HepG2 (cell line): ENCODE measurements at regions not wholly inside any gene's neighbourhood (a gene's known extent, or its start where the extent isn't known, plus 50 kb on each side); places are given as distances from the start of the nearest gene placed in this dataset.

ENCODE experiments used
- ATAC-seq: fragments of 200-7000 bp; cut with Tn5 transposase; 3 replicates; pipeline ENCODE4 v1.9.1; 2020; ENCODE audit warnings: mild to moderate bottlenecking, moderate library complexity
- BruUV-seq: library from RNA; stranded (reverse); fragments of 400-500 nt; replicated peaks from 2 replicates; lab custom pipeline; 2021; lab: Mats Ljungman, UMichigan
- CTCF ChIA-PET: fragments of 300-600 bp; formaldehyde crosslinking; extraction: SDS; loops from one replicate; lab custom pipeline; 2021; ENCODE audit warnings: low total read pairs, inconsistent platforms, low intra/inter-chr PET ratio; lab: Yijun Ruan, JAX
- POLR2A ChIA-PET: fragments of 350-600 bp; sonication (Branson Sonifier 250); formaldehyde crosslinking; loops from one replicate; lab custom pipeline; 2020; ENCODE audit warnings: antibody characterized with exemption, inconsistent platforms; lab: Yijun Ruan, JAX
- DNase-seq: peaks from one replicate; pipeline ENCODE4 v3.0.0-alpha.2; 2015; ENCODE audit warnings: low spot score
- FAIRE-seq: peaks from 3 replicates; lab custom pipeline; 2011; peaks lifted over from hg19 to GRCh38; lab: Jason Lieb, UNC
- H2AFZ ChIP-seq: one replicate; pipeline ENCODE4 v1.6.1; 2011; ENCODE audit warnings: low read length, inconsistent platforms
- H3K27ac ChIP-seq: fragments of 300-600 bp; 3 replicates; pipeline ENCODE4 v1.8.0; 2011; ENCODE audit warnings: mixed run types, mild to moderate bottlenecking, mixed read lengths, low read length, inconsistent platforms; ENCODE audit not compliant: insufficient read depth; ENCODE audit errors: extremely low read length
- H3K27me3 ChIP-seq, 2 experiments: fragments of 200-600 bp in 1 of 2; 2 replicates in 1 of 2; 3 replicates in 1 of 2; pipeline versions ENCODE4 v1.6.0 to v1.8.0; 2011; ENCODE audit warnings: low read length in 2 of 2, mild to moderate bottlenecking in 2 of 2, moderate library complexity in 2 of 2, inconsistent platforms in 1 of 2; ENCODE audit not compliant: insufficient read depth in 2 of 2, control insufficient read depth in 1 of 2
- H3K36me3 ChIP-seq, 2 experiments: fragments of 200-600 bp in 1 of 2; replicated peaks in 1 of 2; 2 replicates in 1 of 2; 3 replicates in 1 of 2; pipeline versions ENCODE4 v1.5.1 to v1.8.0; 2011; ENCODE audit warnings: low read length in 2 of 2, inconsistent platforms in 1 of 2; ENCODE audit not compliant: insufficient read depth in 2 of 2, control insufficient read depth in 1 of 2
- H3K4me1 ChIP-seq: 2 replicates; pipeline ENCODE4 v1.5.1; 2012; ENCODE audit warnings: low read length, inconsistent platforms; ENCODE audit not compliant: insufficient read depth
- H3K4me2 ChIP-seq: 2 replicates; pipeline ENCODE4 v1.6.0; 2011; ENCODE audit warnings: low read depth, low read length, inconsistent platforms
- H3K4me3 ChIP-seq, 3 experiments: fragments of 200-600 bp in 1 of 3; sonication (generic), shearing (Covaris generic) in 1 of 3; replicated peaks in 1 of 3; 2 replicates each; pipeline ENCODE4 v1.5.1; 2011 to 2016; ENCODE audit warnings: low read length in 3 of 3, inconsistent platforms in 2 of 3, low read depth in 2 of 3, mild to moderate bottlenecking in 2 of 3, control low read depth in 1 of 3, mixed read lengths in 1 of 3; ENCODE audit not compliant: insufficient read depth in 1 of 3
- H3K79me2 ChIP-seq: one replicate; pipeline ENCODE4 v1.6.1; 2011; ENCODE audit warnings: low read length, inconsistent platforms; ENCODE audit not compliant: insufficient read depth
- H3K9ac ChIP-seq: 2 replicates; pipeline ENCODE4 v1.6.0; 2011; ENCODE audit warnings: mild to moderate bottlenecking, low read depth, low read length, inconsistent platforms; ENCODE audit not compliant: insufficient read depth
- H3K9me3 ChIP-seq: 2 replicates; pipeline ENCODE4 v1.5.1; 2012; ENCODE audit warnings: mild to moderate bottlenecking, low read length
- H4K20me1 ChIP-seq: 2 replicates; pipeline ENCODE4 v1.6.0; 2011; ENCODE audit warnings: inconsistent platforms, mild to moderate bottlenecking, low read length, moderate library complexity; ENCODE audit not compliant: insufficient read depth
- AKAP8 ChIP-seq: sonication (generic); formaldehyde crosslinking; IDR thresholded peaks from 2 replicates; pipeline ENCODE4 v1.5.1; 2020; ENCODE audit warnings: mild to moderate bottlenecking, missing genetic modification reagents
- ISX ChIP-seq: sonication (generic); formaldehyde crosslinking; conservative IDR thresholded peaks from 2 replicates; pipeline ENCODE4 v1.5.0; 2020; ENCODE audit warnings: missing genetic modification reagents
- MYNN ChIP-seq: sonication (generic); formaldehyde crosslinking; IDR thresholded peaks from 2 replicates; pipeline ENCODE4 v1.4.0; 2020; ENCODE audit warnings: mild to moderate bottlenecking, low read depth, missing genetic modification reagents
- RBFOX2 ChIP-seq: fragments of 200-400 bp; formaldehyde crosslinking; IDR thresholded peaks from 2 replicates; pipeline ENCODE4 v1.6.1; 2017; ENCODE audit warnings: low read depth, mild to moderate bottlenecking, low read length
- SMAD9 ChIP-seq: sonication (generic); formaldehyde crosslinking; IDR thresholded peaks from 2 replicates; pipeline ENCODE4 v1.5.1; 2020; ENCODE audit warnings: mild to moderate bottlenecking, missing genetic modification reagents
- XBP1 ChIP-seq: sonication (generic); formaldehyde crosslinking; IDR thresholded peaks from 2 replicates; pipeline ENCODE4 v1.5.0; 2020; ENCODE audit warnings: missing genetic modification reagents
- ZNF12 ChIP-seq: sonication (generic); formaldehyde crosslinking; IDR thresholded peaks from 2 replicates; pipeline ENCODE4 v1.5.0; 2020; ENCODE audit warnings: missing genetic modification reagents
- ZNF232 ChIP-seq: sonication (generic); formaldehyde crosslinking; IDR thresholded peaks from 2 replicates; pipeline ENCODE4 v1.4.0; 2020; ENCODE audit warnings: missing genetic modification reagents, borderline replicate concordance
- ZNF235 ChIP-seq: sonication (generic); formaldehyde crosslinking; IDR thresholded peaks from 2 replicates; pipeline ENCODE4 v1.8.1; 2023; ENCODE audit warnings: mild to moderate bottlenecking, missing genetic modification reagents, borderline replicate concordance
- ZNF619 ChIP-seq: sonication (generic); formaldehyde crosslinking; IDR thresholded peaks from 2 replicates; pipeline ENCODE4 v1.4.0; 2020; ENCODE audit warnings: mild to moderate bottlenecking, missing genetic modification reagents
- ZSCAN25 ChIP-seq: sonication (generic); formaldehyde crosslinking; IDR thresholded peaks from 2 replicates; pipeline ENCODE4 v1.8.0; 2022; ENCODE audit warnings: mild to moderate bottlenecking, missing genetic modification reagents
- WGBS: methylation state at CpG from one replicate; pipeline ENCODE4 v1.1.6; 2017; ENCODE audit warnings: low lambda C conversion rate; 5-methylcytosine and 5-hydroxymethylcytosine counted together
- in situ Hi-C: cut with HindIII; loops from 2 replicates; pipeline ENCODE4 v1.10.0; 2017; ENCODE audit warnings: low pct_unique_long_range_greater_than_20kb; ENCODE audit not compliant: extremely low pct_ligation_motif_present
- intact Hi-C: fragments of 100-400 bp; cut with micrococcal nuclease; formaldehyde crosslinking; loops from one replicate; pipeline ENCODE4 v1.10.0; 2022; ENCODE audit not compliant: unreplicated experiment
- TF ChIP-seq, protein P1 (sequence below): fragments of 450-650 bp; IDR thresholded peaks from 2 replicates; pipeline ENCODE4 v1.6.1; 2017
- TF ChIP-seq, protein P2 (sequence below): sonication (generic); formaldehyde crosslinking; IDR thresholded peaks from 2 replicates; pipeline ENCODE4 v1.9.0; 2022; ENCODE audit warnings: missing genetic modification reagents, mild to moderate bottlenecking, borderline replicate concordance
- TF ChIP-seq, protein P3 (sequence below): sonication (generic); formaldehyde crosslinking; IDR thresholded peaks from 2 replicates; pipeline ENCODE4 v1.5.0; 2020; ENCODE audit warnings: mild to moderate bottlenecking, missing genetic modification reagents, moderate library complexity
- TF ChIP-seq, protein P4 (sequence below): sonication (generic); formaldehyde crosslinking; IDR thresholded peaks from 2 replicates; pipeline ENCODE4 v1.9.0; 2022; ENCODE audit warnings: low read depth, missing genetic modification reagents

DNA sequence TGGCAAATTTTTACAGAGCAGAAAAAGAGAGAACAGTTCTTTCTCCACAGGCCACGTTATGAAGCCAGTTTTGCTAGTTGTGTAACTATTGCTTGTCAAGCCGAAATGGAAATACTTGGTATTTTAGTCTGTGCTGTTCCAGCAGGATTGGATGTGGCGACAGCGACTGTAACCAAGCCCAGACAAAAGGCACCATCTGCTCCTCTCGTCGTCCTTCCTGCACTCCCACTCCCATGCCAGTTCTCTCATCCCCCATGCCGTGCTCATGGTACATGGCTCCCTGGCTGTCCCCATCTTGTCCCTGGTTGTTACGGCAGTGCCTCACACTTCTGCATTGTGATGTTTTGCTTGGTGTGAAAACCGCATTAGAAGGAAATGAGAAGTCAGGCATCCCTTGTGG lies 185.7 kb upstream of the FZD8 start:
- 23% methylated on average over 9 of the region's 9 CpGs for WGBS
- no TSS peak for BruUV-seq
- Histone ChIP-seq H3K79me2 (no peaks in the 10 kb centered on the region), H3K27me3 (no peaks in the 10 kb centered on the region), H4K20me1 (no peaks in the 10 kb centered on the region), H3K9ac (no peak overlapping the region), H3K36me3 (no peaks in the 10 kb centered on the region), H3K9me3 (no peaks in the 10 kb centered on the region), H2AFZ (no peak overlapping the region), H3K4me2 (no peak overlapping the region), H3K27ac (no peak overlapping the region), H3K4me1 (no peaks in the 10 kb centered on the region), H3K4me3 (no peak overlapping the region)
- no peak for ATAC-seq
- ChIA-PET POLR2A (no interaction called here), CTCF (no interaction called here)
- no peak for FAIRE-seq
- intact Hi-C loops (no loop called here), in situ Hi-C loops (no loop called here)
- TF ChIP-seq ZSCAN25 (CRISPR knock-in tag): no peak
- no peak for TF ChIP-seq AKAP8 (CRISPR knock-in tag)
- TF ChIP-seq SMAD9 (CRISPR knock-in tag): no peak
- no peak for TF ChIP-seq ISX
- TF ChIP-seq ZNF619: no peak
- no peak for TF ChIP-seq ZNF232
- TF ChIP-seq, protein P1, sequence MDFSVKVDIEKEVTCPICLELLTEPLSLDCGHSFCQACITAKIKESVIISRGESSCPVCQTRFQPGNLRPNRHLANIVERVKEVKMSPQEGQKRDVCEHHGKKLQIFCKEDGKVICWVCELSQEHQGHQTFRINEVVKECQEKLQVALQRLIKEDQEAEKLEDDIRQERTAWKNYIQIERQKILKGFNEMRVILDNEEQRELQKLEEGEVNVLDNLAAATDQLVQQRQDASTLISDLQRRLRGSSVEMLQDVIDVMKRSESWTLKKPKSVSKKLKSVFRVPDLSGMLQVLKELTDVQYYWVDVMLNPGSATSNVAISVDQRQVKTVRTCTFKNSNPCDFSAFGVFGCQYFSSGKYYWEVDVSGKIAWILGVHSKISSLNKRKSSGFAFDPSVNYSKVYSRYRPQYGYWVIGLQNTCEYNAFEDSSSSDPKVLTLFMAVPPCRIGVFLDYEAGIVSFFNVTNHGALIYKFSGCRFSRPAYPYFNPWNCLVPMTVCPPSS: no peak
- TF ChIP-seq ZNF12: no peak
- DNase-seq: no peak

DNA sequence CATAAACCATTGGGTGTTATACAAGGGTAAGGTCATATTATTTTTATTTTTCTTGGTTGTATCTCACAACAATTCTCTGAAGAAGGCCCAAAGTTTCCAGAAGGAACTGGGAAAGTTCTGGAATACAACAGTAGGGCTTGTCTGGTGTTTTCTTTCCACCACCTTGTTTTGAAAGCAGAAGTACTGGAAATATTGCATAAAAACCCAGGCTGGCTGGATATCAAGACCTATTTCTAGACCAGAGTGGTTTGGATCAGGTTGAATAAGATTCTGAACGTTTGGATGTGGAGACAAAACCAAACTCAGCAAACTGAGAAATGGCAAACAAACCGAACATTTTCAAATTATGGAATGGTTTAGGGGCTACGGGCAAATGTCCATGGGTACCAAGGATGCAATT lies 182.6 kb upstream of the FZD8 start:
- DNase-seq (no peak), FAIRE-seq (no peak), ATAC-seq (no peak)
- H3K4me2 ChIP-seq: no peak overlapping the region
- ChIA-PET CTCF (no interaction called here), POLR2A (no interaction called here)
- no peak overlapping the region for H3K27ac ChIP-seq
- H3K79me2 ChIP-seq: no peaks in the 10 kb centered on the region
- 0% methylated on average over 3 of the region's 3 CpGs for WGBS
- intact Hi-C loops (no loop called here), in situ Hi-C loops (no loop called here)
- no peaks in the 10 kb centered on the region for H3K9me3 ChIP-seq
- BruUV-seq: no TSS peak
- H3K4me1 ChIP-seq: no peaks in the 10 kb centered on the region
- H3K36me3 ChIP-seq: no peaks in the 10 kb centered on the region
- H4K20me1 ChIP-seq: no peaks in the 10 kb centered on the region
- no peak overlapping the region for H3K4me3 ChIP-seq
- no peak overlapping the region for H3K9ac ChIP-seq
- H2AFZ ChIP-seq: no peak overlapping the region
- no peaks in the 10 kb centered on the region for H3K27me3 ChIP-seq
- TF ChIP-seq, protein P2, sequence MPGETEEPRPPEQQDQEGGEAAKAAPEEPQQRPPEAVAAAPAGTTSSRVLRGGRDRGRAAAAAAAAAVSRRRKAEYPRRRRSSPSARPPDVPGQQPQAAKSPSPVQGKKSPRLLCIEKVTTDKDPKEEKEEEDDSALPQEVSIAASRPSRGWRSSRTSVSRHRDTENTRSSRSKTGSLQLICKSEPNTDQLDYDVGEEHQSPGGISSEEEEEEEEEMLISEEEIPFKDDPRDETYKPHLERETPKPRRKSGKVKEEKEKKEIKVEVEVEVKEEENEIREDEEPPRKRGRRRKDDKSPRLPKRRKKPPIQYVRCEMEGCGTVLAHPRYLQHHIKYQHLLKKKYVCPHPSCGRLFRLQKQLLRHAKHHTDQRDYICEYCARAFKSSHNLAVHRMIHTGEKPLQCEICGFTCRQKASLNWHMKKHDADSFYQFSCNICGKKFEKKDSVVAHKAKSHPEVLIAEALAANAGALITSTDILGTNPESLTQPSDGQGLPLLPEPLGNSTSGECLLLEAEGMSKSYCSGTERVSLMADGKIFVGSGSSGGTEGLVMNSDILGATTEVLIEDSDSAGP (CRISPR knock-in tag): no peak
- TF ChIP-seq, protein P3, sequence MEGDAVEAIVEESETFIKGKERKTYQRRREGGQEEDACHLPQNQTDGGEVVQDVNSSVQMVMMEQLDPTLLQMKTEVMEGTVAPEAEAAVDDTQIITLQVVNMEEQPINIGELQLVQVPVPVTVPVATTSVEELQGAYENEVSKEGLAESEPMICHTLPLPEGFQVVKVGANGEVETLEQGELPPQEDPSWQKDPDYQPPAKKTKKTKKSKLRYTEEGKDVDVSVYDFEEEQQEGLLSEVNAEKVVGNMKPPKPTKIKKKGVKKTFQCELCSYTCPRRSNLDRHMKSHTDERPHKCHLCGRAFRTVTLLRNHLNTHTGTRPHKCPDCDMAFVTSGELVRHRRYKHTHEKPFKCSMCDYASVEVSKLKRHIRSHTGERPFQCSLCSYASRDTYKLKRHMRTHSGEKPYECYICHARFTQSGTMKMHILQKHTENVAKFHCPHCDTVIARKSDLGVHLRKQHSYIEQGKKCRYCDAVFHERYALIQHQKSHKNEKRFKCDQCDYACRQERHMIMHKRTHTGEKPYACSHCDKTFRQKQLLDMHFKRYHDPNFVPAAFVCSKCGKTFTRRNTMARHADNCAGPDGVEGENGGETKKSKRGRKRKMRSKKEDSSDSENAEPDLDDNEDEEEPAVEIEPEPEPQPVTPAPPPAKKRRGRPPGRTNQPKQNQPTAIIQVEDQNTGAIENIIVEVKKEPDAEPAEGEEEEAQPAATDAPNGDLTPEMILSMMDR (CRISPR knock-in tag): no peak
- no peak for TF ChIP-seq MYNN (CRISPR knock-in tag)
- no peak for TF ChIP-seq ZNF235 (CRISPR knock-in tag)
- TF ChIP-seq, protein P4, sequence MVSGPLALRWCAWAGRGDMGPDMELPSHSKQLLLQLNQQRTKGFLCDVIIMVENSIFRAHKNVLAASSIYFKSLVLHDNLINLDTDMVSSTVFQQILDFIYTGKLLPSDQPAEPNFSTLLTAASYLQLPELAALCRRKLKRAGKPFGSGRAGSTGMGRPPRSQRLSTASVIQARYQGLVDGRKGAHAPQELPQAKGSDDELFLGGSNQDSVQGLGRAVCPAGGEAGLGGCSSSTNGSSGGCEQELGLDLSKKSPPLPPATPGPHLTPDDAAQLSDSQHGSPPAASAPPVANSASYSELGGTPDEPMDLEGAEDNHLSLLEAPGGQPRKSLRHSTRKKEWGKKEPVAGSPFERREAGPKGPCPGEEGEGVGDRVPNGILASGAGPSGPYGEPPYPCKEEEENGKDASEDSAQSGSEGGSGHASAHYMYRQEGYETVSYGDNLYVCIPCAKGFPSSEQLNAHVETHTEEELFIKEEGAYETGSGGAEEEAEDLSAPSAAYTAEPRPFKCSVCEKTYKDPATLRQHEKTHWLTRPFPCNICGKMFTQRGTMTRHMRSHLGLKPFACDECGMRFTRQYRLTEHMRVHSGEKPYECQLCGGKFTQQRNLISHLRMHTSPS (CRISPR knock-in tag): no peak
- no peak for TF ChIP-seq RBFOX2
- TF ChIP-seq XBP1: no peak
